ENCODE measurements at regions not wholly inside any gene's neighbourhood (a gene's known extent, or its start where the extent isn't known, plus 50 kb on each side); places are given as distances from the start of the nearest gene placed in this dataset.

DNA sequence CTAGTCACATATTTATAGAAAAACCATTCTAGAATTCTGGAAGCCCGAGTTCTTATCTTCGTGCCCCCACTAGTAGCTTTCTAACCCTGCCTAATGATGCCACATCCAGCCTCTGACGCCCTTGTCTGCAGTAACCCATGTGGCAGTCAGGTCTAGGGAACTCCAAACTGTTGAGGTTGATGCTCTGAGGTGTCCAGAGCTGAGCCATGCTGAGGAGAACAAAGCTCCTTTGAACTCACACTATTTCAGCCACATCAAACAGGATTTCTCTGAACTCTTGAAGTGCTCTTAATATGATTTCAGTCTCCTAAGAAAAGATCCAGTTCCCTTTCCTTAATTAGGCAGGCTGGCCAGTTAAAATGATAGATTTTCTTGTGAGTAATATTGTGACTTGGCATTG lies 150.5 kb upstream of the ST8SIA2 start:
- POLR2A ChIA-PET (ENCODE audit: low non-redundant PET) = no interaction called here
- H3K36me3 ChIP-seq (ENCODE audit: insufficient read depth, low read length, poor library complexity, severe bottlenecking) = no peaks in the 10 kb centered on the region
- CTCF ChIA-PET = no interaction called here
- no peaks in the 10 kb centered on the region for H3K4me1 ChIP-seq (ENCODE audit: insufficient read depth, low read length, poor library complexity, severe bottlenecking)
- TF ChIP-seq, protein P1, sequence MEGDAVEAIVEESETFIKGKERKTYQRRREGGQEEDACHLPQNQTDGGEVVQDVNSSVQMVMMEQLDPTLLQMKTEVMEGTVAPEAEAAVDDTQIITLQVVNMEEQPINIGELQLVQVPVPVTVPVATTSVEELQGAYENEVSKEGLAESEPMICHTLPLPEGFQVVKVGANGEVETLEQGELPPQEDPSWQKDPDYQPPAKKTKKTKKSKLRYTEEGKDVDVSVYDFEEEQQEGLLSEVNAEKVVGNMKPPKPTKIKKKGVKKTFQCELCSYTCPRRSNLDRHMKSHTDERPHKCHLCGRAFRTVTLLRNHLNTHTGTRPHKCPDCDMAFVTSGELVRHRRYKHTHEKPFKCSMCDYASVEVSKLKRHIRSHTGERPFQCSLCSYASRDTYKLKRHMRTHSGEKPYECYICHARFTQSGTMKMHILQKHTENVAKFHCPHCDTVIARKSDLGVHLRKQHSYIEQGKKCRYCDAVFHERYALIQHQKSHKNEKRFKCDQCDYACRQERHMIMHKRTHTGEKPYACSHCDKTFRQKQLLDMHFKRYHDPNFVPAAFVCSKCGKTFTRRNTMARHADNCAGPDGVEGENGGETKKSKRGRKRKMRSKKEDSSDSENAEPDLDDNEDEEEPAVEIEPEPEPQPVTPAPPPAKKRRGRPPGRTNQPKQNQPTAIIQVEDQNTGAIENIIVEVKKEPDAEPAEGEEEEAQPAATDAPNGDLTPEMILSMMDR (conservative IDR thresholded peaks at IDR 0.05; ENCODE audit: low read depth, low read length) = no peak
- TF ChIP-seq EZH2 (IDR thresholded peaks at IDR 0.05; ENCODE audit: borderline replicate concordance, low read depth, low read length, poor library complexity, severe bottlenecking) = no peak
- peaks cover 46% of the 10 kb centered on the region for H3K27me3 ChIP-seq (replicated peaks; ENCODE audit: insufficient read depth, low read depth, low read length, poor library complexity)
- no peak overlapping the region for H3K4me3 ChIP-seq (ENCODE audit: low read depth, low read length, poor library complexity, severe bottlenecking)
- no peak overlapping the region for H3K27ac ChIP-seq (ENCODE audit: low read depth, low read length, poor library complexity, severe bottlenecking)
- no peaks in the 10 kb centered on the region for H3K9me3 ChIP-seq (ENCODE audit: low read depth, low read length, poor library complexity, severe bottlenecking)
- intact Hi-C loops (cut with micrococcal nuclease; ENCODE audit: unreplicated experiment) = no loop called here
- BruUV-seq (replicated peaks) = no TSS peak
- DNase-seq (ENCODE audit: low spot score) = no peak

- H3K36me3 ChIP-seq (ENCODE audit: insufficient read depth, low read length, poor library complexity, severe bottlenecking) = no peaks in the 10 kb centered on the region
- intact Hi-C loops (cut with micrococcal nuclease; ENCODE audit: unreplicated experiment) = no loop called here
- ChIA-PET POLR2A (ENCODE audit: low non-redundant PET) (no interaction called here), CTCF (no interaction called here)
- no peak for DNase-seq (ENCODE audit: low spot score)
- BruUV-seq (replicated peaks) = no TSS peak
- H3K27me3 ChIP-seq (replicated peaks; ENCODE audit: insufficient read depth, low read depth, low read length, poor library complexity) = peaks cover 50% of the 10 kb centered on the region
- no peak for TF ChIP-seq EZH2 (IDR thresholded peaks at IDR 0.05; ENCODE audit: borderline replicate concordance, low read depth, low read length, poor library complexity, severe bottlenecking)
- TF ChIP-seq, protein P1 (conservative IDR thresholded peaks at IDR 0.05; ENCODE audit: low read depth, low read length) = no peak
- H3K27ac ChIP-seq (ENCODE audit: low read depth, low read length, poor library complexity, severe bottlenecking) = no peak overlapping the region
- H3K4me3 ChIP-seq (ENCODE audit: low read depth, low read length, poor library complexity, severe bottlenecking) = no peak overlapping the region
- H3K4me1 ChIP-seq (ENCODE audit: insufficient read depth, low read length, poor library complexity, severe bottlenecking) = no peaks in the 10 kb centered on the region
- no peaks in the 10 kb centered on the region for H3K9me3 ChIP-seq (ENCODE audit: low read depth, low read length, poor library complexity, severe bottlenecking)
These were observed 149.0 kb upstream of the ST8SIA2 start for GRCh38 chr15:92244703-92245102.

DNA sequence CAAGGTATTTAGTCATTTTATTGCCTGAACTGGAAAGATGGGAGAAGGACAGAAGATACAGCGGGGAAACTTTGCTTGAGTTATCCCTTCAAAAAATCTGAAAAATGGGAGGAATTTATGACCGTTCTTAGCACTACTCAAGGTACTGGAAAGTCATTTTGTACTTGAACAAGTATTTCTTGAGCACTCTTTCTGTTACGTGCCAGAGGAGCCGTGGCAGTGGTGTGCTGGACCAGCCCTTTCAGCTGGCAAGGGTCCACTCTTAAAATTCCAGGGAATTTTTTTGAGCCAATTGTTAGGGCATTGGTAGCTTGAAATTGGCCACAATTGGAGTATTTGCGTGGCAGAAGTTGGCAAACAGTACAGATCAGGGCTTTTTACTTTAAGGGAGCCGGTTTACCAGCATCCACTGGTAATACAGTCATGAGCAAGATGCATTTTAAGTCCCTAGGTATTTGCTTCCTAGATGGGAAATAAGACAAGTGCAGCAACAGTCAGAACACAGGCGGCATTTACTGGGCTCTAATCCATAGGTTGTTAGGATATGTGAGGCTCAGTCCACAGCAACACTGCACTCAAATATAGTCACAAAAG lies 145.9 kb upstream of the ST8SIA2 start:
- intact Hi-C loops (cut with micrococcal nuclease; ENCODE audit: unreplicated experiment) = no loop called here
- Histone ChIP-seq H3K4me3 (ENCODE audit: low read depth, low read length, poor library complexity, severe bottlenecking) (no peak overlapping the region), H3K4me1 (ENCODE audit: insufficient read depth, low read length, poor library complexity, severe bottlenecking) (no peaks in the 10 kb centered on the region), H3K9me3 (ENCODE audit: low read depth, low read length, poor library complexity, severe bottlenecking) (no peaks in the 10 kb centered on the region), H3K27me3 (replicated peaks; ENCODE audit: insufficient read depth, low read depth, low read length, poor library complexity) (peaks cover 50% of the 10 kb centered on the region), H3K36me3 (ENCODE audit: insufficient read depth, low read length, poor library complexity, severe bottlenecking) (no peaks in the 10 kb centered on the region), H3K27ac (ENCODE audit: low read depth, low read length, poor library complexity, severe bottlenecking) (no peak overlapping the region)
- POLR2A ChIA-PET (ENCODE audit: low non-redundant PET) = no interaction called here
- CTCF ChIA-PET = no interaction called here
- no TSS peak for BruUV-seq (replicated peaks)
- TF ChIP-seq, protein P1 (conservative IDR thresholded peaks at IDR 0.05; ENCODE audit: low read depth, low read length) = no peak
- no peak for DNase-seq (ENCODE audit: low spot score)

Data from A673 (cell line).